Neural crest cell (in vitro differentiated cells): ENCODE measurements at regions not wholly inside any gene's neighbourhood (a gene's known extent, or its start where the extent isn't known, plus 50 kb on each side); places are given as distances from the start of the nearest gene placed in this dataset.

Source experiments
- DNase-seq: peaks from one replicate; pipeline ENCODE4 v3.0.0; 2021; ENCODE audit warnings: low read depth, mixed read lengths, low spot score
- H3K27ac Mint-ChIP-seq: one replicate; pipeline ENCODE4 v1.8.0; 2021; ENCODE audit warnings: mild to moderate bottlenecking, mixed read lengths; ENCODE audit not compliant: unreplicated experiment
- H3K27me3 Mint-ChIP-seq: 2 replicates; pipeline ENCODE4 v1.8.0; 2021; ENCODE audit warnings: low read depth, mild to moderate bottlenecking, mixed read lengths
- H3K36me3 Mint-ChIP-seq: 2 replicates; pipeline ENCODE4 v1.8.0; 2021; ENCODE audit warnings: low read depth, mild to moderate bottlenecking, mixed read lengths
- H3K4me1 Mint-ChIP-seq: 2 replicates; pipeline ENCODE4 v1.8.0; 2021; ENCODE audit warnings: mixed read lengths
- H3K4me3 Mint-ChIP-seq: one replicate; pipeline ENCODE4 v1.8.0; 2021; ENCODE audit warnings: mild to moderate bottlenecking, mixed read lengths
- H3K9me3 Mint-ChIP-seq: 2 replicates; pipeline ENCODE4 v1.8.0; 2021; ENCODE audit warnings: mixed read lengths
- TF ChIP-seq, protein P1 (sequence below): fragments of 200-600 bp; sonication (generic); conservative IDR thresholded peaks from 2 replicates; pipeline ENCODE4 v1.5.0; 2021; ENCODE audit warnings: antibody characterized with exemption, mild to moderate bottlenecking

DNA sequence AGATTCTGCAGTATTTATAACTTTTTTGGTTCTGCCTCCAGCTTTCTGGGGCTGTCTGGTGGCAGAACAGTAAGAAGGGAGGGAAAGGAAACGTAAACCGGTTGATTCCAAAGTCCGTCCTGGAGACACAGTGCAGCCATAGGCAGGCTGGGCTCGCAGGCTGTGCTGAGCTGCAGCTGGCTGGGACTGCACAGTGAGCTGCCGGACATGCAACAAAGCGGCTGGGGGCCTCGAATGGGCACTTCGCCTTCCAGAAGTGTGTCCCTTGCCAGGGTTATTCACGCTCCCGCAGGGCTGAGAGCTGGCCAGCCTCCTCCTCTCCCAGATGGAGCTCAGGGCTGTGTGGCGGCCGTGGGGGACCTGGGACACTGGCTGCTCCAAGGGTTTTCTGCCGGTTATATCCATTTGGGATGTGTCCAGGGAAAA lies 78.1 kb upstream of the CD93 start:
- DNase-seq = no peak
- Mint-ChIP-seq H3K9me3 (no peaks in the 10 kb centered on the region), H3K4me1 (no peaks in the 10 kb centered on the region), H3K36me3 (no peaks in the 10 kb centered on the region), H3K27me3 (no peaks in the 10 kb centered on the region), H3K27ac (no peak overlapping the region), H3K4me3 (no peak overlapping the region)
- TF ChIP-seq, protein P1, sequence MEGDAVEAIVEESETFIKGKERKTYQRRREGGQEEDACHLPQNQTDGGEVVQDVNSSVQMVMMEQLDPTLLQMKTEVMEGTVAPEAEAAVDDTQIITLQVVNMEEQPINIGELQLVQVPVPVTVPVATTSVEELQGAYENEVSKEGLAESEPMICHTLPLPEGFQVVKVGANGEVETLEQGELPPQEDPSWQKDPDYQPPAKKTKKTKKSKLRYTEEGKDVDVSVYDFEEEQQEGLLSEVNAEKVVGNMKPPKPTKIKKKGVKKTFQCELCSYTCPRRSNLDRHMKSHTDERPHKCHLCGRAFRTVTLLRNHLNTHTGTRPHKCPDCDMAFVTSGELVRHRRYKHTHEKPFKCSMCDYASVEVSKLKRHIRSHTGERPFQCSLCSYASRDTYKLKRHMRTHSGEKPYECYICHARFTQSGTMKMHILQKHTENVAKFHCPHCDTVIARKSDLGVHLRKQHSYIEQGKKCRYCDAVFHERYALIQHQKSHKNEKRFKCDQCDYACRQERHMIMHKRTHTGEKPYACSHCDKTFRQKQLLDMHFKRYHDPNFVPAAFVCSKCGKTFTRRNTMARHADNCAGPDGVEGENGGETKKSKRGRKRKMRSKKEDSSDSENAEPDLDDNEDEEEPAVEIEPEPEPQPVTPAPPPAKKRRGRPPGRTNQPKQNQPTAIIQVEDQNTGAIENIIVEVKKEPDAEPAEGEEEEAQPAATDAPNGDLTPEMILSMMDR = no peak

DNA sequence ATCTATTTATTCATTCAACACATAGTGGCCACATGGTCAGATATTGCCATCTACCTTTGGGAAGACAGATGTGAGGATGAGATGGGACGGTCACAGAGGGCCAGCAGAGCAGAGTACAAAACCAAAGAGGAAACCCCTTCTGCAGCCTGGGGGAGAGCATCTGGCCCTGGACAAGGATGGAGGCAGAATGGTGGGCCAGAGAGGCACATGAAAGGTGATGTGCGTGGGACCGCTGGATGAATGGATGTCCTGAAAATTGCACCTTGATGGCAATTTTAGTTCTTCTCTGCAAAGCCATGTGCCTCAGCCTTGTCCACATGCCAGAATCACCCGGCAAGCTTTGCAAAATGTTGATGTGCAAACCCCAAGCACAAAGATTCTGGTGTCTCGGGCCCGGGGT lies 77.4 kb upstream of the CD93 start:
- DNase-seq = no peak
- Mint-ChIP-seq H3K9me3 (no peaks in the 10 kb centered on the region), H3K27ac (no peak overlapping the region), H3K27me3 (no peaks in the 10 kb centered on the region), H3K36me3 (no peaks in the 10 kb centered on the region), H3K4me3 (no peak overlapping the region), H3K4me1 (no peaks in the 10 kb centered on the region)
- TF ChIP-seq, protein P1 = no peak

DNA sequence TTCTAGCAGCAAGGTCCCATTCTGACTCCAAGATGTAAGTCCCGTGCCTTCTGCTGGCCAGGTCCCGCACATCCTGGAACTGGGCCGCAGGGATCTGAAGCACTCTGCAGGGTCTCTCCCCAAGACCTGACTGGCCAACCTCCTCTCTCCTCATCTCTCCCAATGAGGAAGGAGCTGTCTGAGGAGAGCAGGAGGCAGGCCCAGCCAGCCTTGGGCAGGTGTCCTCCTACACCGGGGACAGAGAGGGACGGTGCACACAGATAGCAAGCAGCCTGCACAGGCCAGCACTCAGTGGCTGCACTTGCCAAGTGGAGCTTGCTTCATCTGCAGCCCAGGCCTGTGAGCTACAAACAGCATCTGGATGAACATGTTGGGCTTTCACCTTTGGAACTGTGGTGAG lies 76.8 kb upstream of the CD93 start:
- H3K27ac Mint-ChIP-seq = no peak overlapping the region
- DNase-seq = no peak
- no peaks in the 10 kb centered on the region for H3K27me3 Mint-ChIP-seq
- TF ChIP-seq, protein P1 = no peak
- H3K4me3 Mint-ChIP-seq = no peak overlapping the region
- H3K36me3 Mint-ChIP-seq = no peaks in the 10 kb centered on the region
- no peaks in the 10 kb centered on the region for H3K9me3 Mint-ChIP-seq
- H3K4me1 Mint-ChIP-seq = no peaks in the 10 kb centered on the region

DNA sequence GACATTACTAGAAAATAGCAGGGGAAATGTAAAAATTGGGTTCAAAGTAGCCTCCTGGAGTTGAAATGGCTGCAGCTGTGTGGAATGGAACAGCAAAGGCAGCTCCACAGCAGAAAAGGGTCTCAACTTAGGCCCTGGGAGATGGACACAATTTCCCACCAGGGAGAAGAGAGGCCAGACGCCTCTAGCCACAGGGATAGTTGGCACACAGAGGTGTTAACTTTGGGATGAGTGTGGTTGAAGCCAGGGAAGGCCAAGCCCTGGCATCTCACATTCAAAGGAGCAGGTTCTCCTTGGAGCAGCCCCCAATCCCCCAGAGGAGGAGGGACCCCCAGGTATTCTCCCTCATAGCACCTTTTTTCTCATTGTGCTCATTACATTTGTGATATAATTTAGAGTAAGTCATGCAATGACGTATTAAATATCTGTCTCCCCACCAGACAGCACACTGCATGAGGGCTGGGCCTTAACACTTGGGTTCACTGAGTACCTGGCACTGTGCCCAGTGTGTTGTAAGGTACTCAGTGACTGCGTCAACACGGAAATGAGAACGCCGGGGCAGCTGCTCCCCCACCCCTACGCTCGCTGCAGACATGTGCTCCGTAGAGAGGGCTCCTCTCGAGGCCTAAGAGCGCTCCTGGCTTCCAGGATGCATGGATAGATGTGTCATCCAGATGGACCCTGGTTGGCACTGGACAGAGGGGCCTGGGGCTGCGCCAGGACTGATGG lies 76.0 kb upstream of the CD93 start:
- DNase-seq = no peak
- no peak overlapping the region for H3K4me3 Mint-ChIP-seq
- TF ChIP-seq, protein P1 = no peak
- no peaks in the 10 kb centered on the region for H3K4me1 Mint-ChIP-seq
- no peaks in the 10 kb centered on the region for H3K36me3 Mint-ChIP-seq
- H3K27ac Mint-ChIP-seq = no peak overlapping the region
- H3K9me3 Mint-ChIP-seq = no peaks in the 10 kb centered on the region
- H3K27me3 Mint-ChIP-seq = no peaks in the 10 kb centered on the region

DNA sequence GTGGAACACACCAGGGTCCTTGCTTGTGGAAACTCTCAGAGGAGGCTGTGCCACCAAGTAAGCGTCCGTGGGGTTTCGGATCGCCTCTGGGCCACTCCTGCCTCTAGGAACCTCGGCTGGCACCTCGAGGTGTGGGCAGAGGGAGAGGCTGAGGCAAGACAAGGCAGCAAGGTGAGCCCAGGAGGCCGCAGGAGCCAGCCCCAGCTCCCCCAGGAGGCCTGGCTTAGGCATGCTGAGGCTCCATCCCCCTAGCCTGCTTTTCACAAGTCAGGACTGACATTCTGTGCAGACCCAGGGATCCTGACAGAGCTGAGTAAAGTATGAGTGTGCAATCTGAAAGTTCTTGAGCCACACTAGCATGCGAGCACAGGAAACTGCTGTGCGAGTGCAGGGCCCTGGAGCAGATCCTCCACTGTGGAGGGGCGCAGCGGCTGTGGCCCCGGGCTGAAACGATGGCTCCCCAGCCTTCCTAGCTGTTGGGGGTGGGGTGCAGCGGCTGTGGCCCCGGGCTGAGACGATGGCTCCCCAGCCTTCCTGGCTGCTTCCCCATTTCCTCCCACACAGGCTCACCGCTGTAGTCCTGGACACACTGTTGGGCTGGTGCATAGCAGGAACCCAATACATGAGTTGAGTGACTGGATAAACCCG lies 75.2 kb upstream of the CD93 start:
- Mint-ChIP-seq H3K4me1 (no peaks in the 10 kb centered on the region), H3K9me3 (no peaks in the 10 kb centered on the region), H3K27me3 (no peaks in the 10 kb centered on the region), H3K4me3 (no peak overlapping the region), H3K27ac (no peak overlapping the region), H3K36me3 (no peaks in the 10 kb centered on the region)
- no peak for DNase-seq
- TF ChIP-seq, protein P1 = no peak
